Right lobe of liver (tissue), 6 donors: ENCODE measurements at regions not wholly inside any gene's neighbourhood (a gene's known extent, or its start where the extent isn't known, plus 50 kb on each side); places are given as distances from the start of the nearest gene placed in this dataset.

Experiments used
- ATAC-seq, 4 donors: fragments of 200-7000 bp; cut with Tn5 transposase; one replicate each; pipeline ENCODE4 v1.9.1; 2020; ENCODE audit warnings: mild to moderate bottlenecking in 4 of 4, moderate library complexity in 4 of 4
- DNase-seq, 3 donors: peaks; one replicate each; pipeline ENCODE4 v3.0.0-alpha.2; 2020
- H3K27ac ChIP-seq, 3 donors: fragments of 200-600 bp; one replicate each; pipeline ENCODE4 v1.8.0; 2022
- H3K27me3 ChIP-seq, 2 donors: fragments of 200-600 bp; one replicate each; pipeline ENCODE4 v1.8.0; 2022
- H3K36me3 ChIP-seq, 4 donors: fragments of 200-600 bp; sonication (generic) in 1 of 4; one replicate each; pipeline versions ENCODE4 v1.5.1 to v1.8.0; 2017 to 2022; ENCODE audit warnings: control low read depth in 1 of 4
- H3K4me1 ChIP-seq, 4 donors: fragments of 200-600 bp; sonication (generic) in 1 of 4; one replicate each; pipeline versions ENCODE4 v1.5.1 to v1.8.0; 2017 to 2022; ENCODE audit warnings: control low read depth in 1 of 4
- H3K4me3 ChIP-seq, 3 donors: fragments of 200-600 bp; one replicate each; pipeline ENCODE4 v1.8.0; 2022
- H3K9me3 ChIP-seq, 4 donors: fragments of 200-600 bp; sonication (generic) in 1 of 4; one replicate each; pipeline versions ENCODE4 v1.5.1 to v1.8.0; 2017 to 2022; ENCODE audit warnings: control low read depth in 1 of 4
- POLR2A ChIP-seq: fragments of 450-650 bp; IDR thresholded peaks from one replicate; pipeline ENCODE4 v1.6.1; 2017; ENCODE audit warnings: antibody characterized with exemption, mild to moderate bottlenecking
- WGBS: methylation state at CpG from one replicate; pipeline ENCODE4 v1.1.6; 2018; ENCODE audit warnings: low coverage, low lambda C conversion rate; ENCODE audit not compliant: insufficient coverage; ENCODE audit errors: missing lambda C conversion rate; 5-methylcytosine and 5-hydroxymethylcytosine counted together
- intact Hi-C, 2 donors: fragments of 100-400 bp; cut with DNase I; formaldehyde crosslinking; loops; one replicate each; pipeline versions ENCODE4 v1.11.2 to v1.14.1; 2022
- TF ChIP-seq, protein P1 (sequence below), 4 donors: fragments of 200-600 bp in 3 of 4; fragments of 450-650 bp in 1 of 4; IDR thresholded peaks; one replicate each; pipeline versions ENCODE4 v1.5.1 to v1.8.0; 2016 to 2022; ENCODE audit warnings: antibody characterized with exemption in 4 of 4, mild to moderate bottlenecking in 2 of 4
- donor health status: DM: no; HTN: yes; CAD: no.
- donor health status: DM: no; HTN: no; CAD: no.
- donor health status: DM: no; HTN: no; CAD: no.
- donor health status: DM: no; HTN: yes; CAD: no.
- donor health status: DM: no; HTN: yes; CAD: no.

GRCh38 chr10:4254101-4254994 lies 469.3 kb upstream of the KLF6 start:
- Histone ChIP-seq H3K9me3 (no peaks in the 10 kb centered on the region), H3K27me3 (no peaks in the 10 kb centered on the region), H3K4me1 (no peaks in the 10 kb centered on the region), H3K4me3 (no peak overlapping the region), H3K36me3 (no peaks in the 10 kb centered on the region), H3K27ac (no peak overlapping the region)
- 81% methylated on average over 9 of the region's 11 CpGs for WGBS
- intact Hi-C loops, result no loop called here
- TF ChIP-seq, protein P1, sequence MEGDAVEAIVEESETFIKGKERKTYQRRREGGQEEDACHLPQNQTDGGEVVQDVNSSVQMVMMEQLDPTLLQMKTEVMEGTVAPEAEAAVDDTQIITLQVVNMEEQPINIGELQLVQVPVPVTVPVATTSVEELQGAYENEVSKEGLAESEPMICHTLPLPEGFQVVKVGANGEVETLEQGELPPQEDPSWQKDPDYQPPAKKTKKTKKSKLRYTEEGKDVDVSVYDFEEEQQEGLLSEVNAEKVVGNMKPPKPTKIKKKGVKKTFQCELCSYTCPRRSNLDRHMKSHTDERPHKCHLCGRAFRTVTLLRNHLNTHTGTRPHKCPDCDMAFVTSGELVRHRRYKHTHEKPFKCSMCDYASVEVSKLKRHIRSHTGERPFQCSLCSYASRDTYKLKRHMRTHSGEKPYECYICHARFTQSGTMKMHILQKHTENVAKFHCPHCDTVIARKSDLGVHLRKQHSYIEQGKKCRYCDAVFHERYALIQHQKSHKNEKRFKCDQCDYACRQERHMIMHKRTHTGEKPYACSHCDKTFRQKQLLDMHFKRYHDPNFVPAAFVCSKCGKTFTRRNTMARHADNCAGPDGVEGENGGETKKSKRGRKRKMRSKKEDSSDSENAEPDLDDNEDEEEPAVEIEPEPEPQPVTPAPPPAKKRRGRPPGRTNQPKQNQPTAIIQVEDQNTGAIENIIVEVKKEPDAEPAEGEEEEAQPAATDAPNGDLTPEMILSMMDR (IDR thresholded peaks at IDR 0.05), result no peak
- TF ChIP-seq POLR2A, result no peak
- DNase-seq (no peak), ATAC-seq (no peak)

DNA sequence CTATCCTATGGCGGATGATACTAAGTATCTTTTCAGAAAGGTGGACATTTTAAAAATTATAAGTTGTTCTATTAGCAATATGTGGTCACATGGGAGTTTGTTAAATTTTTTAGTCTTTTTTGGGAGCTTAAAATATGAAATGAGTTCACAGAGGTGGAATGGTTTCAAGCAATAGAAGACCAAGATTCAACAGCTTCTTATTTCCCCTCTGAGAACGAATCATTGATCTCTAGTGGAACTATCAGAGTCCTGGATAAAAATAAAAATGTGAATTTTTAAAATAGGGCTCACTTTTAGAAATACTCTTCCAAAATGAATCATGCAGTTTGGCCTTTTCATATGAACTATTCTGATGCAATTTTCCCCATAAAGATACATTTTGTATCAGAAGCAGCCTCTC lies 467.7 kb upstream of the KLF6 start:
- H3K27me3 ChIP-seq, result no peaks in the 10 kb centered on the region
- TF ChIP-seq POLR2A, result no peak
- TF ChIP-seq, protein P1 (IDR thresholded peaks at IDR 0.05), result no peak
- no peaks in the 10 kb centered on the region for H3K9me3 ChIP-seq
- no peak overlapping the region for H3K27ac ChIP-seq
- no peaks in the 10 kb centered on the region for H3K4me1 ChIP-seq
- no peak overlapping the region for H3K4me3 ChIP-seq
- H3K36me3 ChIP-seq, result no peaks in the 10 kb centered on the region
- WGBS, result 69% methylated on average over 2 of the region's 2 CpGs
- DNase-seq, result no peak
- intact Hi-C loops, result no loop called here
- ATAC-seq, result no peak

DNA sequence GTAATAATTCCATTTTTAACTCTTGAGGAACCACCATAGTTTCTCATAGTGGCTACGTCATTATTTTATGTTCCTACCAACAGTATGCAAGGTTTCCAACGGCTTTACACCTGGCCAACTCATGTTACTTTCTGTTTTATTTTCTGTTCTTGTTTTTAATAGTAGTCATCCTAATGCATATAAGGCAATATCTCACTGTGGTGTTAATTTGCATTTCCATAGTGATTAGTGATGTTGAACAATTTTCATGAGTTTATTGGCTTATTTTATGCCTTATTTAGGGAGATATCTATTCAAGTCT lies 465.5 kb upstream of the KLF6 start:
- Histone ChIP-seq H3K27ac (no peak overlapping the region), H3K4me1 (no peaks in the 10 kb centered on the region), H3K27me3 (no peaks in the 10 kb centered on the region), H3K36me3 (no peaks in the 10 kb centered on the region), H3K4me3 (no peak overlapping the region), H3K9me3 (no peaks in the 10 kb centered on the region)
- no peak for TF ChIP-seq POLR2A
- TF ChIP-seq, protein P1 (IDR thresholded peaks at IDR 0.05), result no peak
- 48% methylated on average over 2 of the region's 2 CpGs for WGBS
- no peak for ATAC-seq
- no peak for DNase-seq
- intact Hi-C loops, result no loop called here

DNA sequence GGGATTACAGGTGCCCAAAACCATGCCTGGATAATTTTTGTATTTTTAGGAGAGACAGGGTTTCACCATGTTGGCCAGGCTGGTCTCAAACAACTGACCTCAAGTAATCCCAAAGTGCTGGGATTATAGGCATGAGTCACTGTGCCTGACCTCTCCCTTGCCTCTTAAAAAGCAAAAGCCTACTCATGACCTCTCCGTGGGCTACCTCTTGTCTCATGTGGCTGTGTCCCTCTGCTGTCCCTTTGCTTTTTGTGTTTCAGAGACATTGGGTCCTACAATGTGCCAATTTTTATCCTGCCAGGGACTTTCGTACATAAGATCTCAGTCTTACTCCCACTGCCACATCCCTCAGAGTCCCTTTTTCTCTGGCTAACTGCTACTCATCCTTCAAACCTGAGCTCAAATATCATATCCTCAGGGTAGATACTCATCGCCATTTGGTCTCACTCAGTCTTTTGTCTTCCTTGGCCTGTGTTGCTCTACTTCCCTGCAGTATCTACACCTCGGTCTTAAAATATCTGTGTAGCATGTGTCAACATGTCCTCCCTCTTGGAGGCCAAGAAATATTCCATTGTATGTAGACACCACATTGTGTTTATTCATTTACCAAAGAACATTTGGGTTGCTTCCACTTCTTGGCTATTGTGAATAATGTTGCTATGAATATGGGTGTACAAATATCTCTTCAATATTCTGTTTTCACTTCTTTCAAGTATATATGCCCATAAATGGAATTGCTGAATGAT lies 465.0 kb upstream of the KLF6 start:
- WGBS, result 61% methylated on average over 4 of the region's 4 CpGs
- H3K36me3 ChIP-seq, result no peaks in the 10 kb centered on the region
- H3K27me3 ChIP-seq, result no peaks in the 10 kb centered on the region
- intact Hi-C loops, result no loop called here
- DNase-seq (no peak), ATAC-seq (no peak)
- H3K4me3 ChIP-seq, result no peak overlapping the region
- no peaks in the 10 kb centered on the region for H3K9me3 ChIP-seq
- no peaks in the 10 kb centered on the region for H3K4me1 ChIP-seq
- H3K27ac ChIP-seq, result no peak overlapping the region
- no peak for TF ChIP-seq POLR2A
- TF ChIP-seq, protein P1 (IDR thresholded peaks at IDR 0.05), result no peak
